Astrocyte (in vitro differentiated cells and primary cell): ENCODE measurements at regions not wholly inside any gene's neighbourhood (a gene's known extent, or its start where the extent isn't known, plus 50 kb on each side); places are given as distances from the start of the nearest gene placed in this dataset.

Experiments used
- DNase-seq: peaks from one replicate; pipeline ENCODE4 v3.0.0-alpha.2; 2010; ENCODE audit warnings: low read depth
- FAIRE-seq: peaks from 2 replicates; lab custom pipeline; 2011; peaks lifted over from hg19 to GRCh38; lab: Jason Lieb, UNC
- H2AFZ ChIP-seq: 2 replicates; pipeline ENCODE4 v1.6.0; 2012; ENCODE audit warnings: low read depth, low read length, inconsistent platforms
- H3K27ac ChIP-seq: 2 replicates; pipeline ENCODE4 v1.5.1; 2011; ENCODE audit warnings: low read depth, low read length, inconsistent platforms
- H3K27me3 ChIP-seq: 2 replicates; pipeline ENCODE4 v1.6.0; 2011; ENCODE audit warnings: low read length, inconsistent platforms; ENCODE audit not compliant: insufficient read depth
- H3K36me3 ChIP-seq: 2 replicates; pipeline ENCODE4 v1.5.1; 2011; ENCODE audit warnings: low read length, inconsistent platforms; ENCODE audit not compliant: insufficient read depth
- H3K4me1 ChIP-seq: 2 replicates; pipeline ENCODE4 v1.5.1; 2011; ENCODE audit warnings: low read length, inconsistent platforms; ENCODE audit not compliant: insufficient read depth
- H3K4me2 ChIP-seq: 2 replicates; pipeline ENCODE4 v1.6.0; 2012; ENCODE audit warnings: low read length, inconsistent platforms
- H3K4me3 ChIP-seq: 2 replicates; pipeline ENCODE4 v1.5.1; 2011; ENCODE audit warnings: low read depth, mild to moderate bottlenecking, low read length, inconsistent platforms; ENCODE audit not compliant: insufficient read depth
- H3K79me2 ChIP-seq: 2 replicates; pipeline ENCODE4 v1.6.0; 2012; ENCODE audit warnings: mild to moderate bottlenecking, low read length, inconsistent platforms; ENCODE audit not compliant: insufficient read depth
- H3K9ac ChIP-seq: 2 replicates; pipeline ENCODE4 v1.6.0; 2012; ENCODE audit warnings: mild to moderate bottlenecking, low read length, inconsistent platforms
- H3K9me3 ChIP-seq: 2 replicates; pipeline ENCODE4 v1.5.1; 2012; ENCODE audit warnings: low read depth, mild to moderate bottlenecking, low read length, inconsistent platforms; ENCODE audit not compliant: insufficient read depth
- H4K20me1 ChIP-seq: 2 replicates; pipeline ENCODE4 v1.6.0; 2012; ENCODE audit warnings: low read length, inconsistent platforms; ENCODE audit not compliant: insufficient read depth
- H3K27ac Mint-ChIP-seq: one replicate; pipeline ENCODE4 v1.8.0; 2021; ENCODE audit warnings: mild to moderate bottlenecking, mixed read lengths; ENCODE audit not compliant: unreplicated experiment
- H3K27me3 Mint-ChIP-seq: one replicate; pipeline ENCODE4 v1.8.0; 2021; ENCODE audit warnings: low read depth, mixed read lengths; ENCODE audit not compliant: unreplicated experiment
- H3K36me3 Mint-ChIP-seq: one replicate; pipeline ENCODE4 v1.8.0; 2021; ENCODE audit warnings: low read depth, mixed read lengths; ENCODE audit not compliant: unreplicated experiment
- H3K4me1 Mint-ChIP-seq: one replicate; pipeline ENCODE4 v1.8.0; 2021; ENCODE audit warnings: low read depth, mixed read lengths; ENCODE audit not compliant: unreplicated experiment
- H3K4me3 Mint-ChIP-seq: one replicate; pipeline ENCODE4 v1.8.0; 2021; ENCODE audit warnings: mild to moderate bottlenecking, moderate library complexity, mixed read lengths; ENCODE audit not compliant: unreplicated experiment
- H3K9me3 Mint-ChIP-seq: one replicate; pipeline ENCODE4 v1.8.0; 2021; ENCODE audit warnings: mild to moderate bottlenecking, mixed read lengths; ENCODE audit not compliant: unreplicated experiment
- EZH2 ChIP-seq: IDR thresholded peaks from 2 replicates; pipeline ENCODE4 v1.6.1; 2012; ENCODE audit warnings: mild to moderate bottlenecking, low read length, inconsistent platforms; ENCODE audit not compliant: insufficient read depth
- TF ChIP-seq, protein P1 (sequence below): IDR thresholded peaks from 2 replicates; pipeline ENCODE4 v1.5.1; 2011; ENCODE audit warnings: low read depth, mild to moderate bottlenecking, inconsistent platforms, low read length, moderate library complexity; ENCODE audit not compliant: insufficient read depth

DNA sequence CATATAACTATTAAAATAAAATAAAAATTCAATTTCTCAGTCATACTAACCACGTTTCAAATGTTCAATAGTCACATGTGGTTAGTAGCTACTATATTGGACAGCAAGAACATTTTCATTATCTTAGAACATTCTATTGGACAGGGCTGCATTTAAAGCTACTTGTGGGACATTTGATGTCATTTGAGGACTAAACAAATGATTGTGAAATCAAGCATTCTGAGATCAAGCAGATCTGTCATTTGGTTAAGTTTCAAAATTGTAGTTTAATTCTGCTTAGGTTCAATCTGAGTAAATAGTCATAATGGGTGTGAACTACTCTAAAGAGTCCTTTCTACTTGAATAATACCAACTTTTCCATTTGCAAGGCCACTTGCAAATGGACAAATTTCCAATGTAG is 226.9 kb upstream of the C9orf72 start:
- H3K4me1 ChIP-seq = no peaks in the 10 kb centered on the region
- Mint-ChIP-seq H3K4me3 (no peak overlapping the region), H3K36me3 (no peaks in the 10 kb centered on the region), H3K27ac (no peak overlapping the region), H3K4me1 (no peaks in the 10 kb centered on the region), H3K9me3 (no peaks in the 10 kb centered on the region), H3K27me3 (peaks cover 4% of the 10 kb centered on the region)
- no peaks in the 10 kb centered on the region for H3K9me3 ChIP-seq
- no peak overlapping the region for H3K27ac ChIP-seq
- no peak overlapping the region for H3K4me3 ChIP-seq
- H3K9ac ChIP-seq = no peak overlapping the region
- no peaks in the 10 kb centered on the region for H3K79me2 ChIP-seq
- no peak overlapping the region for H3K4me2 ChIP-seq
- TF ChIP-seq, protein P1, sequence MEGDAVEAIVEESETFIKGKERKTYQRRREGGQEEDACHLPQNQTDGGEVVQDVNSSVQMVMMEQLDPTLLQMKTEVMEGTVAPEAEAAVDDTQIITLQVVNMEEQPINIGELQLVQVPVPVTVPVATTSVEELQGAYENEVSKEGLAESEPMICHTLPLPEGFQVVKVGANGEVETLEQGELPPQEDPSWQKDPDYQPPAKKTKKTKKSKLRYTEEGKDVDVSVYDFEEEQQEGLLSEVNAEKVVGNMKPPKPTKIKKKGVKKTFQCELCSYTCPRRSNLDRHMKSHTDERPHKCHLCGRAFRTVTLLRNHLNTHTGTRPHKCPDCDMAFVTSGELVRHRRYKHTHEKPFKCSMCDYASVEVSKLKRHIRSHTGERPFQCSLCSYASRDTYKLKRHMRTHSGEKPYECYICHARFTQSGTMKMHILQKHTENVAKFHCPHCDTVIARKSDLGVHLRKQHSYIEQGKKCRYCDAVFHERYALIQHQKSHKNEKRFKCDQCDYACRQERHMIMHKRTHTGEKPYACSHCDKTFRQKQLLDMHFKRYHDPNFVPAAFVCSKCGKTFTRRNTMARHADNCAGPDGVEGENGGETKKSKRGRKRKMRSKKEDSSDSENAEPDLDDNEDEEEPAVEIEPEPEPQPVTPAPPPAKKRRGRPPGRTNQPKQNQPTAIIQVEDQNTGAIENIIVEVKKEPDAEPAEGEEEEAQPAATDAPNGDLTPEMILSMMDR = no peak
- TF ChIP-seq EZH2 = no peak
- no peak for DNase-seq
- no peaks in the 10 kb centered on the region for H3K36me3 ChIP-seq
- FAIRE-seq = no peak
- H4K20me1 ChIP-seq = no peaks in the 10 kb centered on the region
- H2AFZ ChIP-seq = no peak overlapping the region
- H3K27me3 ChIP-seq = no peaks in the 10 kb centered on the region

DNA sequence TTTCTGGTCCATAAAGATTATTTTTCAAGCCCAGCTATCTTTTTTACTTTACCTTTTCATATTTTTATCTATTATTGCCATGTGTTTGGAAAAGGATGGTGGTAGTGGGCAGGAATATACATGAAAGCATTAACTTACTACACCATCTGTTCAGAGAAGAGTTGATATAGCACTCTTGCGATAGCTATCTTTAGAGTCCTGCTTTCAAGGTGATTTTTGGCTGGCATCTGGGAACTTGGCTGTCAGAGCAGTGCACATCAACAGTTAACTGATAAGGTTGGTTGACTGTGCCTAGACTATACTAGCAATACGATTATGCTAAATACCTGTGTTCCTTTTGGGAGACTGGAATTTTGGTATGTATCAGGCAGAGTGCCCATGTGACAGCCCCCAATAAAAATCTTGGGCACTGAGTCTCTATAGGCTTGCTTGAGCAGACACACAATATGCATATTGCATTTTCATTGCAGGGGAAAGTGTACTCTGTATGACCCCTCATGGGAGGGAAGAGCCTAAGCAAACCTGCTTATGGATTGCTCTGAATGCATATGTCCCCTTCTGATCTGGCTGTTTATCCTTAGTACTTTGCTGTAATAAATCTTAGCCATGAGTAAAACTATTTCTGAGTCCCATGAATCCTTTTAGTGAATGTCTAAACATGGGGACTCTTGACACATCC is 227.6 kb upstream of the C9orf72 start:
- Histone ChIP-seq H3K4me1 (no peaks in the 10 kb centered on the region), H3K27me3 (no peaks in the 10 kb centered on the region), H3K27ac (no peak overlapping the region)

DNA sequence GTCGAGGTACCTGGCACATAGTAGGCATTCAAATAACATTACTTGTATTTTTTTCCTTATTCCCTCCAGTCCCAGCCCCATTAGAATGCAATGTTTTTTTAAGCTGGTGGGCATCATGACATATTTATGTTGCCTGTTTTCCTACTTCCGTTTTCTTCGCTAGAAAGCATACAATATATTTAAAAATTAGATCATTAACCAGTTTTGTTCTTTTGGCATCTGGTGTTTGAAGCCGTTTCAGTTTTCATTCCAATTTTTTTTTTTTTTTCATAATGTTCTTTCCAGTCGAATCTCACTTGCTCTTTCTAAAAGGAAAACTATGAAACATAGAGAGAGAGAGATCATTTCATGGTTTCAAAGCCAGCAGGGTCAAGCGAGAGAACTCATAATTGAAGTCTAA is 228.3 kb upstream of the C9orf72 start:
- no peaks in the 10 kb centered on the region for H3K36me3 ChIP-seq
- no peak for FAIRE-seq
- no peak overlapping the region for H3K9ac ChIP-seq
- H3K4me3 ChIP-seq = no peak overlapping the region
- Mint-ChIP-seq H3K36me3 (no peaks in the 10 kb centered on the region), H3K4me3 (no peak overlapping the region), H3K27me3 (peaks cover 4% of the 10 kb centered on the region), H3K4me1 (no peaks in the 10 kb centered on the region), H3K27ac (no peak overlapping the region), H3K9me3 (no peaks in the 10 kb centered on the region)
- H3K4me1 ChIP-seq = no peaks in the 10 kb centered on the region
- no peak for DNase-seq
- H3K79me2 ChIP-seq = no peaks in the 10 kb centered on the region
- no peaks in the 10 kb centered on the region for H3K9me3 ChIP-seq
- no peak for TF ChIP-seq EZH2
- TF ChIP-seq, protein P1 = no peak
- H3K4me2 ChIP-seq = no peak overlapping the region
- no peaks in the 10 kb centered on the region for H4K20me1 ChIP-seq
- H3K27me3 ChIP-seq = no peaks in the 10 kb centered on the region
- no peak overlapping the region for H2AFZ ChIP-seq
- no peak overlapping the region for H3K27ac ChIP-seq

More for the DNA sequence above, 227.6 kb upstream of the C9orf72 start:
- Mint-ChIP-seq H3K27ac (no peak overlapping the region), H3K27me3 (peaks cover 4% of the 10 kb centered on the region), H3K4me3 (no peak overlapping the region), H3K4me1 (no peaks in the 10 kb centered on the region), H3K36me3 (no peaks in the 10 kb centered on the region), H3K9me3 (no peaks in the 10 kb centered on the region)
- no peak for DNase-seq
- no peak overlapping the region for H2AFZ ChIP-seq
- H3K4me3 ChIP-seq = no peak overlapping the region
- TF ChIP-seq EZH2 = no peak
- TF ChIP-seq, protein P1 = no peak
- no peaks in the 10 kb centered on the region for H3K9me3 ChIP-seq
- no peaks in the 10 kb centered on the region for H3K36me3 ChIP-seq
- H4K20me1 ChIP-seq = no peaks in the 10 kb centered on the region
- no peak for FAIRE-seq
- H3K9ac ChIP-seq = no peak overlapping the region
- H3K79me2 ChIP-seq = no peaks in the 10 kb centered on the region
- no peak overlapping the region for H3K4me2 ChIP-seq
